ENCODE measurements at regions not wholly inside any gene's neighbourhood (a gene's known extent, or its start where the extent isn't known, plus 50 kb on each side); places are given as distances from the start of the nearest gene placed in this dataset.

- Mint-ChIP-seq H3K27me3 (peaks cover 7% of the 10 kb centered on the region), H3K36me3 (no peaks in the 10 kb centered on the region), H3K4me3 (no peak overlapping the region), H3K4me1 (no peaks in the 10 kb centered on the region), H3K27ac (no peak overlapping the region), H3K9me3 (no peaks in the 10 kb centered on the region)
- Histone ChIP-seq H3K36me3 (ENCODE audit: control insufficient read depth, insufficient read depth, low read length) (no peaks in the 10 kb centered on the region), H3K9me3 (ENCODE audit: control insufficient read depth in 2 of 2, low read length in 2 of 2) (no peaks in the 10 kb centered on the region), H3K27ac (ENCODE audit: insufficient read depth, low read length, poor library complexity, severe bottlenecking) (no peak overlapping the region), H3K27me3 (ENCODE audit: control insufficient read depth, insufficient read depth, low read length) (peaks cover 2% of the 10 kb centered on the region), H3K4me1 (ENCODE audit: control insufficient read depth, insufficient read depth, low read length, poor library complexity, severe bottlenecking) (no peaks in the 10 kb centered on the region), H3K4me3 (ENCODE audit: low read depth, low read length) (no peak overlapping the region)
- DNase-seq (no peak), ATAC-seq (ENCODE audit: low read depth in 2 of 2) (no peak)
Observed at GRCh38 chr10:123433539-123433938, 232.6 kb upstream of the GPR26 start.

DNA sequence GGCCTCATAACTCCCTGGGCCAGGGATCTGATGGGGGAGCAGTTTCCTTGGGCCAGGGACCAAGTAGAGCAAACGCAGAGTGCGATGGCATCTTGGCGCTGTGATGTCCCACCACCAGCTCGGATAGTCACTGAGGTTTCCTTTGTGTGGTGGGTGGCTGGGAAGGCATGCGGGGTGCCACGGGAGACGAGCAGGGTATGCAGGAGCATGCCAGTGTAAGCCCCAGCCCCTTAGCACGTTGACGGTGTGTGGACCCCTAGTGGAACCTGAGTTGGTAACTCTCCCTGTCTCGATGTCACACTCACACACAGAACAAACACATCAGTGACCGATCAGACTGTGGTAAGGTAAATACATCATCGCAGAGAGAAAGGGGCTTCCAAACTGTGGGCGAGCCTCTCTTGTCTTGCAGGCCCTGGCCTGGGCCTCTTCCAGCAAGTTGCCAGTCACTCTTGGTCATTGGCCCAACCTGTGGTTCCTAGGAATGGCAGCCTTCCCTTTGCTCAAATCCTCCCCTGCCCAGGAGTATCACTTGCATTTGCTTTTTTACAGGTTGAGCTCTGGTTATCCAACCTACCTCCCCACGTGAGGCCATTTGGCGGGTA, 231.6 kb upstream of the GPR26 start:
- no peaks in the 10 kb centered on the region for H3K4me1 ChIP-seq (ENCODE audit: control insufficient read depth, insufficient read depth, low read length, poor library complexity, severe bottlenecking)
- H3K36me3 ChIP-seq (ENCODE audit: control insufficient read depth, insufficient read depth, low read length): no peaks in the 10 kb centered on the region
- H3K27ac ChIP-seq (ENCODE audit: insufficient read depth, low read length, poor library complexity, severe bottlenecking): no peak overlapping the region
- ATAC-seq (ENCODE audit: low read depth in 2 of 2) (no peak), DNase-seq (no peak)
- no peaks in the 10 kb centered on the region for H3K4me1 Mint-ChIP-seq
- no peaks in the 10 kb centered on the region for H3K36me3 Mint-ChIP-seq
- no peaks in the 10 kb centered on the region for H3K9me3 ChIP-seq (ENCODE audit: control insufficient read depth in 2 of 2, low read length in 2 of 2)
- H3K4me3 Mint-ChIP-seq: no peak overlapping the region
- no peak overlapping the region for H3K4me3 ChIP-seq (ENCODE audit: low read depth, low read length)
- H3K9me3 Mint-ChIP-seq: no peaks in the 10 kb centered on the region
- peaks cover 6% of the 10 kb centered on the region for H3K27me3 Mint-ChIP-seq
- H3K27ac Mint-ChIP-seq: no peak overlapping the region
- no peaks in the 10 kb centered on the region for H3K27me3 ChIP-seq (ENCODE audit: control insufficient read depth, insufficient read depth, low read length)

- no peak overlapping the region for H3K4me3 Mint-ChIP-seq
- H3K27me3 ChIP-seq (ENCODE audit: control insufficient read depth, insufficient read depth, low read length): no peaks in the 10 kb centered on the region
- H3K9me3 Mint-ChIP-seq: no peaks in the 10 kb centered on the region
- H3K27ac Mint-ChIP-seq: no peak overlapping the region
- H3K36me3 Mint-ChIP-seq: no peaks in the 10 kb centered on the region
- H3K4me1 ChIP-seq (ENCODE audit: control insufficient read depth, insufficient read depth, low read length, poor library complexity, severe bottlenecking): no peaks in the 10 kb centered on the region
- H3K4me1 Mint-ChIP-seq: no peaks in the 10 kb centered on the region
- ATAC-seq (ENCODE audit: low read depth in 2 of 2): no peak
- no peak overlapping the region for H3K4me3 ChIP-seq (ENCODE audit: low read depth, low read length)
- no peaks in the 10 kb centered on the region for H3K9me3 ChIP-seq (ENCODE audit: control insufficient read depth in 2 of 2, low read length in 2 of 2)
- H3K36me3 ChIP-seq (ENCODE audit: control insufficient read depth, insufficient read depth, low read length): no peaks in the 10 kb centered on the region
- no peak overlapping the region for H3K27ac ChIP-seq (ENCODE audit: insufficient read depth, low read length, poor library complexity, severe bottlenecking)
- H3K27me3 Mint-ChIP-seq: peaks cover 4% of the 10 kb centered on the region
- no peak for DNase-seq
Observed at GRCh38 chr10:123442901-123443300, 223.3 kb upstream of the GPR26 start.

DNA sequence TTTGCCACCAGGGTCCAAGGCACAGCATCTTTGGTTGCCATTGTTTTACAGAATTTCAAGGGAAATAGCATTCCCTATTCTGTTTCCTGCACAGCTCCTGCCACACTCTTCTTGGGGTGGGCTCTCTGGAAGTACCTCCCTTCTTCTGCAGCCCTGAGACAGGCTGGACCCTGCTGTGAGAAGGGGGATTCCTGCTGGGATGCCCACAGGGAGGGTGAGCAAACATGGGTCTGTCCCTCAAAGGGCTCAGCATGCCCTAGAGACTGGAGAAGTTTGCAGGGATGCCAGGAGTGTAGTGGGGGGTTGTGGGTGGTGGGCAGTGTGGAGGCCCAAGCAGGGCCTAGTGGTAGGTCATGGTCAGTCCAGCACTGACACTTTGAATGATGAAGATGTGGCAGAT, 222.2 kb upstream of the GPR26 start:
- peaks cover 4% of the 10 kb centered on the region for H3K27me3 Mint-ChIP-seq
- H3K36me3 ChIP-seq (ENCODE audit: control insufficient read depth, insufficient read depth, low read length): no peaks in the 10 kb centered on the region
- no peaks in the 10 kb centered on the region for H3K4me1 Mint-ChIP-seq

GRCh38 chr10:123445261-123445775, 220.8 kb upstream of the GPR26 start:
- Histone ChIP-seq H3K36me3 (ENCODE audit: control insufficient read depth, insufficient read depth, low read length) (no peaks in the 10 kb centered on the region), H3K9me3 (ENCODE audit: control insufficient read depth in 2 of 2, low read length in 2 of 2) (no peaks in the 10 kb centered on the region), H3K27ac (ENCODE audit: insufficient read depth, low read length, poor library complexity, severe bottlenecking) (no peak overlapping the region), H3K27me3 (ENCODE audit: control insufficient read depth, insufficient read depth, low read length) (no peaks in the 10 kb centered on the region), H3K4me3 (ENCODE audit: low read depth, low read length) (no peak overlapping the region), H3K4me1 (ENCODE audit: control insufficient read depth, insufficient read depth, low read length, poor library complexity, severe bottlenecking) (no peaks in the 10 kb centered on the region)
- Mint-ChIP-seq H3K36me3 (no peaks in the 10 kb centered on the region), H3K27me3 (peaks cover 4% of the 10 kb centered on the region), H3K9me3 (no peaks in the 10 kb centered on the region), H3K4me3 (no peak overlapping the region), H3K4me1 (peaks cover 0 to 2% (median 0%) of the 10 kb centered on the region in 4 donors), H3K27ac (no peak overlapping the region)
- DNase-seq: no peak
- no peak for ATAC-seq (ENCODE audit: low read depth in 2 of 2)

More for the DNA sequence above, 222.2 kb upstream of the GPR26 start:
- no peaks in the 10 kb centered on the region for H3K36me3 Mint-ChIP-seq
- no peak for ATAC-seq (ENCODE audit: low read depth in 2 of 2)
- H3K9me3 ChIP-seq (ENCODE audit: control insufficient read depth in 2 of 2, low read length in 2 of 2): no peaks in the 10 kb centered on the region
- no peak overlapping the region for H3K4me3 ChIP-seq (ENCODE audit: low read depth, low read length)
- H3K9me3 Mint-ChIP-seq: no peaks in the 10 kb centered on the region
- no peak overlapping the region for H3K27ac Mint-ChIP-seq
- DNase-seq: no peak
- H3K4me1 ChIP-seq (ENCODE audit: control insufficient read depth, insufficient read depth, low read length, poor library complexity, severe bottlenecking): no peaks in the 10 kb centered on the region
- no peak overlapping the region for H3K4me3 Mint-ChIP-seq
- H3K27me3 ChIP-seq (ENCODE audit: control insufficient read depth, insufficient read depth, low read length): no peaks in the 10 kb centered on the region
- no peak overlapping the region for H3K27ac ChIP-seq (ENCODE audit: insufficient read depth, low read length, poor library complexity, severe bottlenecking)

- Mint-ChIP-seq H3K36me3 (no peaks in the 10 kb centered on the region), H3K4me3 (no peak overlapping the region), H3K27ac (no peak overlapping the region), H3K9me3 (no peaks in the 10 kb centered on the region), H3K4me1 (peaks cover 0 to 2% (median 0%) of the 10 kb centered on the region in 4 donors), H3K27me3 (peaks cover 4% of the 10 kb centered on the region)
- Histone ChIP-seq H3K4me3 (ENCODE audit: low read depth, low read length) (no peak overlapping the region), H3K27me3 (ENCODE audit: control insufficient read depth, insufficient read depth, low read length) (no peaks in the 10 kb centered on the region), H3K9me3 (ENCODE audit: control insufficient read depth in 2 of 2, low read length in 2 of 2) (no peaks in the 10 kb centered on the region), H3K4me1 (ENCODE audit: control insufficient read depth, insufficient read depth, low read length, poor library complexity, severe bottlenecking) (no peaks in the 10 kb centered on the region), H3K27ac (ENCODE audit: insufficient read depth, low read length, poor library complexity, severe bottlenecking) (no peak overlapping the region), H3K36me3 (ENCODE audit: control insufficient read depth, insufficient read depth, low read length) (no peaks in the 10 kb centered on the region)
- ATAC-seq (ENCODE audit: low read depth in 2 of 2) (no peak), DNase-seq (no peak)
Observed at GRCh38 chr10:123446449-123447156, 219.6 kb upstream of the GPR26 start.

GRCh38 chr10:123449234-123449962, 216.8 kb upstream of the GPR26 start:
- H3K27me3 Mint-ChIP-seq: peaks cover 4% of the 10 kb centered on the region
- Histone ChIP-seq H3K27ac (ENCODE audit: insufficient read depth, low read length, poor library complexity, severe bottlenecking) (no peak overlapping the region), H3K4me3 (ENCODE audit: low read depth, low read length) (no peak overlapping the region), H3K36me3 (ENCODE audit: control insufficient read depth, insufficient read depth, low read length) (no peaks in the 10 kb centered on the region), H3K27me3 (ENCODE audit: control insufficient read depth, insufficient read depth, low read length) (no peaks in the 10 kb centered on the region), H3K4me1 (ENCODE audit: control insufficient read depth, insufficient read depth, low read length, poor library complexity, severe bottlenecking) (no peaks in the 10 kb centered on the region), H3K9me3 (ENCODE audit: control insufficient read depth in 2 of 2, low read length in 2 of 2) (no peaks in the 10 kb centered on the region)
- ATAC-seq (ENCODE audit: low read depth in 2 of 2): no peak
- H3K36me3 Mint-ChIP-seq: no peaks in the 10 kb centered on the region
- no peaks in the 10 kb centered on the region for H3K9me3 Mint-ChIP-seq
- no peak overlapping the region for H3K4me3 Mint-ChIP-seq
- peaks cover 0 to 2% (median 0%) of the 10 kb centered on the region in 4 donors for H3K4me1 Mint-ChIP-seq
- DNase-seq: no peak
- H3K27ac Mint-ChIP-seq: no peak overlapping the region
